ENCODE measurements at regions not wholly inside any gene's neighbourhood (a gene's known extent, or its start where the extent isn't known, plus 50 kb on each side); places are given as distances from the start of the nearest gene placed in this dataset.

DNA sequence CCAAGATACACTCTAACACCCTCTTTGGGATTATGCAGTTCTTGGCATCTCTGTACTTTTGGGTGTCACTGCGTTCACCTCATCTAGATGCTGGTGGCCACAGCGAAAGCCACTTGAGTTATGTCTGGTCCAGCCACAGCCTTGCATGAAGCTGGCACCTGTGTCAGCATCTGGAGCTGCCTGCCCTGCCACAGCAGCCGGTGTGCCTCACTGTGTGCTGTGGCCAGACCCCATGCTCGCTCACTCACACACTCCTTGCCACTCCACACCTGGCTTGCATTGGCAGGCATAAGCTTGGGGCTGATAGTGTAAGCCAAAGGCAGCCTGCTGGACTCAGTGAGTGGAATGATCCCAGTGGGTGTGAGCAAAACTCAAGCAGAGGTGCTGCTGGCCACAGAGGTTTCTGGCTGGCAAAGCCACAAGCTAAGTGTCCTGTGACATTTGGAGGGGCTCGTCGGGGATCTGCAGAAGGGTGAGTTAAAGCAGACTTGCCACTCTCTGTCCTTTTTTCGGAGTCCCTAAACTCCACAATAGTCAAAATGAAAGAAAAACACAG is 442.7 kb upstream of the CDH8 start:
- Histone ChIP-seq H3K23ac (ENCODE audit: insufficient read length, low read depth, low read length) (no peak overlapping the region), H3K4ac (ENCODE audit: low read depth, low read length) (no peak overlapping the region), H3K9me3 (ENCODE audit: control insufficient read depth, low read depth, low read length) (no peaks in the 10 kb centered on the region), H3K4me2 (ENCODE audit: insufficient read depth, insufficient read length, low read length) (no peak overlapping the region), H2AK5ac (ENCODE audit: insufficient read length, low read length) (no peak overlapping the region), H3K27me3 (ENCODE audit: insufficient read depth, low read length) (no peaks in the 10 kb centered on the region), H3K79me1 (ENCODE audit: insufficient read depth, low read depth, low read length, poor library complexity, severe bottlenecking) (no peaks in the 10 kb centered on the region), H3K9ac (ENCODE audit: extremely low read depth, insufficient read length, low read length) (no peak overlapping the region), H2BK20ac (ENCODE audit: low read depth, low read length, poor library complexity, severe bottlenecking) (no peak overlapping the region), H3K14ac (ENCODE audit: insufficient read depth, low read length) (no peak overlapping the region), H3K79me2 (ENCODE audit: insufficient read depth, low read length) (no peaks in the 10 kb centered on the region), H4K5ac (ENCODE audit: insufficient read length, low read depth, low read length) (no peak overlapping the region), H3K27ac (ENCODE audit: insufficient read length, low read depth, low read length) (no peak overlapping the region), H2AFZ (ENCODE audit: low read length) (no peak overlapping the region), H2BK120ac (ENCODE audit: low read depth, low read length, poor library complexity, severe bottlenecking) (no peak overlapping the region), H2BK15ac (ENCODE audit: low read depth, low read length) (no peak overlapping the region), H3T11ph (ENCODE audit: low read length) (no peak overlapping the region), H3K4me1 (ENCODE audit: insufficient read depth, low read length) (no peaks in the 10 kb centered on the region), H3K56ac (ENCODE audit: insufficient read length, low read depth, low read length) (no peak overlapping the region), H2BK5ac (ENCODE audit: insufficient read length, low read length) (no peak overlapping the region), H2BK12ac (ENCODE audit: insufficient read length, low read depth, low read length) (no peak overlapping the region), H3K18ac (ENCODE audit: insufficient read length, low read depth, low read length) (no peak overlapping the region), H4K20me1 (ENCODE audit: control insufficient read depth, insufficient read depth, insufficient read length) (no peaks in the 10 kb centered on the region), H3K23me2 (ENCODE audit: insufficient read length, low read depth, low read length, poor library complexity, severe bottlenecking) (no peaks in the 10 kb centered on the region), H4K91ac (ENCODE audit: insufficient read length, low read depth, low read length) (no peak overlapping the region), H4K8ac (replicated peaks; ENCODE audit: insufficient read length, low read depth, low read length) (no peak overlapping the region)
- no peaks in the 10 kb centered on the region for H3K27me3 Mint-ChIP-seq (ENCODE audit: low read depth)
- TF ChIP-seq CTCF (conservative IDR thresholded peaks at IDR 0.05) = no peak
- no CpG with 5 or more reads among the region's 7 CpGs for WGBS (ENCODE audit: extremely low coverage, insufficient read length, low lambda C conversion rate)
- no peak overlapping the region for H3K4me3 Mint-ChIP-seq
- H3K9me3 Mint-ChIP-seq = peaks cover 6 to 7% of the 10 kb centered on the region in 2 experiments; a peak in 4 of 5 replicates
- no peak for DNase-seq
- H3K4me1 Mint-ChIP-seq = peaks cover 0 to 2% of the 10 kb centered on the region in 2 experiments; a peak in 1 of 4 replicates
- H3K36me3 Mint-ChIP-seq (ENCODE audit: insufficient read depth in 1 of 3, low read depth in 3 of 3) = peaks cover 0 to 15% (median 8%) of the 10 kb centered on the region in 3 experiments; a peak in 6 of 7 replicates
- H3K27ac Mint-ChIP-seq = no peak overlapping the region

All from H9 (cell line).